Kidney epithelial cell (primary cell): ENCODE measurements at regions not wholly inside any gene's neighbourhood (a gene's known extent, or its start where the extent isn't known, plus 50 kb on each side); places are given as distances from the start of the nearest gene placed in this dataset.

Experiments
- DNase-seq: peaks from one replicate; pipeline ENCODE4 v3.0.0-alpha.2; 2010; ENCODE audit warnings: low read depth
- H3K27me3 ChIP-seq: 2 replicates; pipeline ENCODE4 v1.6.0; 2011; ENCODE audit warnings: low read length; ENCODE audit not compliant: control insufficient read depth, insufficient read depth
- H3K36me3 ChIP-seq: 2 replicates; pipeline ENCODE4 v1.5.1; 2011; ENCODE audit warnings: low read length; ENCODE audit not compliant: control insufficient read depth, insufficient read depth
- H3K4me3 ChIP-seq: 2 replicates; pipeline ENCODE4 v1.5.1; 2011; ENCODE audit warnings: low read depth, mild to moderate bottlenecking, control low read depth, low read length
- TF ChIP-seq, protein P1 (sequence below): IDR thresholded peaks from 2 replicates; pipeline ENCODE4 v1.5.1; 2011; ENCODE audit warnings: mild to moderate bottlenecking, moderate library complexity, low read length, control low read depth, inconsistent platforms; ENCODE audit not compliant: insufficient read depth, poor library complexity, severe bottlenecking

GRCh38 chr1:199691540-199691939, 336.0 kb upstream of the NR5A2 start:
- TF ChIP-seq, protein P1, sequence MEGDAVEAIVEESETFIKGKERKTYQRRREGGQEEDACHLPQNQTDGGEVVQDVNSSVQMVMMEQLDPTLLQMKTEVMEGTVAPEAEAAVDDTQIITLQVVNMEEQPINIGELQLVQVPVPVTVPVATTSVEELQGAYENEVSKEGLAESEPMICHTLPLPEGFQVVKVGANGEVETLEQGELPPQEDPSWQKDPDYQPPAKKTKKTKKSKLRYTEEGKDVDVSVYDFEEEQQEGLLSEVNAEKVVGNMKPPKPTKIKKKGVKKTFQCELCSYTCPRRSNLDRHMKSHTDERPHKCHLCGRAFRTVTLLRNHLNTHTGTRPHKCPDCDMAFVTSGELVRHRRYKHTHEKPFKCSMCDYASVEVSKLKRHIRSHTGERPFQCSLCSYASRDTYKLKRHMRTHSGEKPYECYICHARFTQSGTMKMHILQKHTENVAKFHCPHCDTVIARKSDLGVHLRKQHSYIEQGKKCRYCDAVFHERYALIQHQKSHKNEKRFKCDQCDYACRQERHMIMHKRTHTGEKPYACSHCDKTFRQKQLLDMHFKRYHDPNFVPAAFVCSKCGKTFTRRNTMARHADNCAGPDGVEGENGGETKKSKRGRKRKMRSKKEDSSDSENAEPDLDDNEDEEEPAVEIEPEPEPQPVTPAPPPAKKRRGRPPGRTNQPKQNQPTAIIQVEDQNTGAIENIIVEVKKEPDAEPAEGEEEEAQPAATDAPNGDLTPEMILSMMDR = no peak
- Histone ChIP-seq H3K36me3 (no peaks in the 10 kb centered on the region), H3K27me3 (no peaks in the 10 kb centered on the region), H3K4me3 (no peak overlapping the region)
- DNase-seq = peak; percentile 77

GRCh38 chr1:199693724-199694123, 333.8 kb upstream of the NR5A2 start:
- H3K36me3 ChIP-seq = no peaks in the 10 kb centered on the region
- TF ChIP-seq, protein P1 = no peak
- H3K27me3 ChIP-seq = no peaks in the 10 kb centered on the region
- H3K4me3 ChIP-seq = no peak overlapping the region
- DNase-seq = no peak

GRCh38 chr1:199696225-199696624, 331.3 kb upstream of the NR5A2 start:
- H3K27me3 ChIP-seq = no peaks in the 10 kb centered on the region
- no peak overlapping the region for H3K4me3 ChIP-seq
- TF ChIP-seq, protein P1 = no peak
- no peaks in the 10 kb centered on the region for H3K36me3 ChIP-seq
- no peak for DNase-seq

DNA sequence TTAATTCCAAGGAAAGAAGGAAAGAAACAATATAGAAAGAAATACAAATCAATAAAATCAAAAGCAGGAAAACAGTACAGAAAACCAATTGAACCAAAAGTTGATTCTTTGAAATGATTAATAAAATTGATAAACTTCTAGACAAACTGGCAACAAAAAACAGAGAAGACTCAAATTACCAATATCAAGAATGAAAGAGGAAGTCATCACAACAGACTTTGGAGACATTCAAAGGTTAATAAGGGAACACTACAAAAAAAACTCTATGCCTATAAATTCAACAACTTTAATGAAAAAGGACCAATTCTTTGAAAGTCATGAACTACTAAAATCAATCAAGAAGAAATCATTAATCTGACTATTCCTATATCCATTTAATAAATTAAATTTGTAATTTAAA, 329.3 kb upstream of the NR5A2 start:
- no peaks in the 10 kb centered on the region for H3K27me3 ChIP-seq
- no peak for DNase-seq
- H3K36me3 ChIP-seq = no peaks in the 10 kb centered on the region
- TF ChIP-seq, protein P1 = no peak
- H3K4me3 ChIP-seq = no peak overlapping the region

DNA sequence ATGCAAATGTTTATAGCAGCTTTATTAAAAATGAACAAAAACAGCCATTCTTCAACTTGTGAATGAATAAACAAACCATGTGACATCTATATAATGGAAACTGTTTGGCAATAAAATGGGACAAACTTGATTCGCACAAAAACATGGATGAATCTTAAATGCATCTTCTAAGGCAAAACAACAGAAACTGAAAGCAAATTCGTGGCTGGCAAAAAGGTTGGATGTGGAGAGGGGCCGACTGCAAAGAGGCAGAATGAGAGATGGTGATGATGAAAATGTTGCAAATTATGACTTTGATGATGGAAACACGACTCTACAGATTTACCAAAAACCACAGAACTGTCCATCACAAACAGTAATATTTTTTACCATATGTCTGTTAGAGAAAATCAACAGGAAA, 327.0 kb upstream of the NR5A2 start:
- Histone ChIP-seq H3K4me3 (no peak overlapping the region), H3K27me3 (no peaks in the 10 kb centered on the region), H3K36me3 (no peaks in the 10 kb centered on the region)
- TF ChIP-seq, protein P1 = no peak
- DNase-seq = no peak

GRCh38 chr1:199701726-199702125, 325.8 kb upstream of the NR5A2 start:
- Histone ChIP-seq H3K36me3 (no peaks in the 10 kb centered on the region), H3K4me3 (no peak overlapping the region), H3K27me3 (no peaks in the 10 kb centered on the region)
- TF ChIP-seq, protein P1 = no peak
- no peak for DNase-seq
